GM12873 (cell line): ENCODE measurements at regions not wholly inside any gene's neighbourhood (a gene's known extent, or its start where the extent isn't known, plus 50 kb on each side); places are given as distances from the start of the nearest gene placed in this dataset.

Source experiments
- TF ChIP-seq, protein P1 (sequence below): IDR thresholded peaks from 2 replicates; pipeline ENCODE4 v1.5.1; 2012; ENCODE audit warnings: low read depth, mild to moderate bottlenecking, moderate library complexity, low read length, control low read depth; ENCODE audit not compliant: insufficient read depth; ENCODE audit errors: missing control alignments

DNA sequence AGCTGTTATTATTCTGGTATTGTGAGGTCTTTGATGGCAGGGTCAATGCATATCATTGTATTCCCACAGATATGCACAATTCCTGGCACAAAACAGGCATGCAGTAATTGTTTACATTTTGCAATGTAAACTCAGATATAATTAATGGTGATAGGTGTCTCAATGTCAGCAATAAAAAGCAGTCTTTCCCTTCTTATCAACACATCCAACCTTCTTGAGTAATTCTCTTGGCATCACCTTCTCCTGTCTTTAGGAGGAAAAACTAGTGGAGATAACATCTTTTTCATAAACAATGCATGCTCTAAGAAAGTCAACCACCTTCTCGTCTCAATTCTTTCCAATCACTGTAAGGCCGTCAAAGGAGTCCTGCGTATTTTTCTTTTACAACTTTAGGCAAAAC, 313.3 kb upstream of the GULP1 start:
- TF ChIP-seq, protein P1, sequence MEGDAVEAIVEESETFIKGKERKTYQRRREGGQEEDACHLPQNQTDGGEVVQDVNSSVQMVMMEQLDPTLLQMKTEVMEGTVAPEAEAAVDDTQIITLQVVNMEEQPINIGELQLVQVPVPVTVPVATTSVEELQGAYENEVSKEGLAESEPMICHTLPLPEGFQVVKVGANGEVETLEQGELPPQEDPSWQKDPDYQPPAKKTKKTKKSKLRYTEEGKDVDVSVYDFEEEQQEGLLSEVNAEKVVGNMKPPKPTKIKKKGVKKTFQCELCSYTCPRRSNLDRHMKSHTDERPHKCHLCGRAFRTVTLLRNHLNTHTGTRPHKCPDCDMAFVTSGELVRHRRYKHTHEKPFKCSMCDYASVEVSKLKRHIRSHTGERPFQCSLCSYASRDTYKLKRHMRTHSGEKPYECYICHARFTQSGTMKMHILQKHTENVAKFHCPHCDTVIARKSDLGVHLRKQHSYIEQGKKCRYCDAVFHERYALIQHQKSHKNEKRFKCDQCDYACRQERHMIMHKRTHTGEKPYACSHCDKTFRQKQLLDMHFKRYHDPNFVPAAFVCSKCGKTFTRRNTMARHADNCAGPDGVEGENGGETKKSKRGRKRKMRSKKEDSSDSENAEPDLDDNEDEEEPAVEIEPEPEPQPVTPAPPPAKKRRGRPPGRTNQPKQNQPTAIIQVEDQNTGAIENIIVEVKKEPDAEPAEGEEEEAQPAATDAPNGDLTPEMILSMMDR, result no peak

DNA sequence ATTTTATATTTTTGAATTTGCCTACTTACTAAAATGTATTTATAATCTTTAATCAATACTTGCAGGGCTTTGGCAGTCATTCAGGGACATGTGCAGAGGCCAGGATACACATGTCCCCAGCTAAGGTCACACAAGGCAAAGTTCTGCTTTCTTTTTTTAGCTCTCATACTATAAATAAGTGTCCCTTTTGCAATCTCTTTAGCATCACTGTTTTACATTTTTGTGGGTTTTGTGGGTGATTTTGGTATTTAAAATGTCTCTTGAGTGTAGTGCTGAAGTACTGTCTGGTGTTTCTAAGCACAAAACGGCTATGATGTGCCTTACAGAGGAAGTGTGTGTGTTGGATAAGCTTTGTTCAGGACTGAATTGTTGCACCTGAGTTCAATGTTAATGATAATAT, 309.0 kb upstream of the GULP1 start:
- TF ChIP-seq, protein P1, result no peak

DNA sequence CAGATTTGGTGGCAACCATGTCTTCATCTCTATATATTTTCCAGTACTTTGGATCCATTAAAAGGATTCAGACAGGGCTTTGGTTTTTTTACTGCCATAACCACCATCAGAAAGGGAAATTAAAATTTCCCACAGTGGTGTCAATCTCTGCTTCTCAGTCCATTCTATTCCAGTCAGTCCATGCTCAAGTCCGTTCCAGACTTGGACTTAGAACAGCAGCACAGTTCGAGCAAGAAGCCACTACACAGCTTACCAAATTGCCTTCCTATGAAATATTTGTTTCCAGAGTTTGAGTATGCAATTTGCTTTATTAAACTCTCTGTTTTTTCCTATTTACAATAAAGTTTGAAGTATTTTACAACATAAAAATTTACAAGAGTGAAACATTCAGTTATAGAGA, 306.5 kb upstream of the GULP1 start:
- TF ChIP-seq, protein P1, result no peak

DNA sequence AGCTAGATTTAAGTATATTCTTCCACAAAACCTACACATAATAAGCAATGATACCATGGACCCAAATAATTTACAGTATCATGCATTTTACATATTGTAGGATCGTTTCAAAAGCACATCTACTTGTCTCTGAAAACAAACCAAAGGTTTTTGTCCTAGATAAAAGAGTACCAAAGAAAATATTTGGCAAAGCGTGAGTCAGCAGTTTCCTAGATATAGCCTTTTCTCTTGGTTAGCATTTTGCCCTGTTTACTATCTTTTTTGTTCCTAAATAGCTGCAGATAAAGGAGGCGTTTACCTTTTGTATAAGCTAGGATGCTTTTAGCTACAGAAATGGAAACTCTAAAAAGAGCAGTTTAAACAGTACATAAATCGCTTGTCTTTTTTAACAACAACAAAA, 305.8 kb upstream of the GULP1 start:
- TF ChIP-seq, protein P1, result no peak

- TF ChIP-seq, protein P1, result no peak
Measured at GRCh38 chr2:187986390-187987105, 305.1 kb upstream of the GULP1 start.

DNA sequence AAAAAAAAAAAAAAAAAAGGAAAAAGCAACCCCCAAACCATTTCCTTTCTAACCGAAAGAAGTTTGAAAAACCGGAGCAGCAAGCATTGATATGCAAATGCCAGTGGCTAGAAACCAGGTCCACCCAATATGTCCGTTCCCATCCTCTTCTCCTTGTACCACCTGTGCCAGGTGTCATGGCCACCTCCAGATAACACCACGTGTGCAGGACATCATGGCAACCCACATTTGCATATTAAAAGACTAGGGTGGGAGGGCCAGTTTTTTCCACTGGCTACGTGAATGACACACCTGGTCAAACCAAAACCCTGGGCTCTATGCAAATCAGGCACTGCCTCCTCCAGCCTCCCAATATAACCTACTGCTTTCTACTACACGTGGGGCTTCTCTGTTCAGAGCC, 303.3 kb upstream of the GULP1 start:
- TF ChIP-seq, protein P1, result no peak

GRCh38 chr2:187989925-187990623, 301.6 kb upstream of the GULP1 start:
- TF ChIP-seq, protein P1, result no peak
